ENCODE measurements at regions not wholly inside any gene's neighbourhood (a gene's known extent, or its start where the extent isn't known, plus 50 kb on each side); places are given as distances from the start of the nearest gene placed in this dataset.

DNA sequence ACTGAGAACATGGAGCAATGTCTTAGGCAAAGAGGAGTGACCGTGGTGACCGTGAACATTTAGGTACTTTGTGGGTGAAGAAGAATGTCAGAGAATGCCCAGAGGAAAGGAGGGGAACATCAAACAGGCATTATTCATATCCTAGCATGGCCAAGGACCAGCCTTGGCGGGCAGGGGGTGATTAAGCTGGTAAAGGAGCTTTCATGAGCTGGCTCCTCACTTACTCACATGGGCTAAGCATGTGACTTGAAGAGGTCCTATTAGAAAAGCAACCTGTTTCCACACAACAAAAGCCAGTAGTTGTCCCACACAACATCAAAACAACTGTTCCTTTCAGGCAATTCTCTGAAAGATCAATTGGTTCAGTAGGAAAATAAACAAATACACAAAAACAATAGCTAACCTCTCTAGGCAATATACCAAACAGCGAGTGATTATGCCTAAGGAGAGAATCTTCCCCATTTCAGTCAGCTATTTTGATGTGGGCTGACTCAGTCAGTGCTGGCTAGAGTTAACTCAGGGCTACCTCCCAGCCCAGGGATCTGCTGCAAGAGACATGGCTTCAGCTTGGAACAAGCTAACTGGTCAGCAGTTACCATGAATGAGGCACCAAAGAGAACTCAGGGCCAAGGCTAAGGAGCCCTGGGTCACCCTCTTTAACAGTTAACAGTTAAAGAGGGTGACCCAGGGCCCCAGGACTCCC, 283.5 kb downstream of the ARHGAP12 start:
- no peak for DNase-seq

GRCh38 chr10:31642281-31642680, 286.4 kb downstream of the ARHGAP12 start:
- DNase-seq = no peak

DNA sequence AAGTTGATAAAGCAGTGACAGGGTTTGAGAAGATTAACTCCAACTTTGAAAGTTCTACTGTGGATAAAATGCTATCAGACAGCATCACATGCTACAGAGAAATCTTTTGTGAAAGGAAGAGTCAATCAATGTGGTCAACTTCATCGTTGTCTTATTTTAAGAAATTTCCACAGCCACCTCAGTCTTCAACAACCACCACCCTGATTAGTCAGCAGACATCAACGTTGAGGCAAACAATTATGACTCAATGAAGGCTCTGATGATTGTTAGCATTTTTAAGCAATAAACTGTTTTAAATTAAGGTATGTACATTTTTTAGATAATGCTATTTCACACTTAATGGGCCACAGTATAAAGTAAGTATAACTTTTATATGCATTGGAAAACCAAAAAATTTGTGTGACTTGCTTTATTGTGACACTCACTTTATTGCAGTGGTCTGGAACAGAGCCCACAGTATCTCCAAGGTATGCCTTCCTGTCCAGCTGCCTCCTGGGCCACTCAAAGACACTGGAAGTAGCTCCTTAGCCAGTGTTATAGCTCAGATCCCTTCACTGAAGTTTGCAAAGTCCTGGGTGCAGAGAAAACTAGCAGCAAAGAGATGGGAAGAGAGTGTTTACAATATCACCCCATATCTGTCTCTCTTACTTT, 293.1 kb downstream of the ARHGAP12 start:
- no peak for DNase-seq

- no peak for DNase-seq
These were observed 293.6 kb downstream of the ARHGAP12 start for GRCh38 chr10:31635009-31635408.

DNA sequence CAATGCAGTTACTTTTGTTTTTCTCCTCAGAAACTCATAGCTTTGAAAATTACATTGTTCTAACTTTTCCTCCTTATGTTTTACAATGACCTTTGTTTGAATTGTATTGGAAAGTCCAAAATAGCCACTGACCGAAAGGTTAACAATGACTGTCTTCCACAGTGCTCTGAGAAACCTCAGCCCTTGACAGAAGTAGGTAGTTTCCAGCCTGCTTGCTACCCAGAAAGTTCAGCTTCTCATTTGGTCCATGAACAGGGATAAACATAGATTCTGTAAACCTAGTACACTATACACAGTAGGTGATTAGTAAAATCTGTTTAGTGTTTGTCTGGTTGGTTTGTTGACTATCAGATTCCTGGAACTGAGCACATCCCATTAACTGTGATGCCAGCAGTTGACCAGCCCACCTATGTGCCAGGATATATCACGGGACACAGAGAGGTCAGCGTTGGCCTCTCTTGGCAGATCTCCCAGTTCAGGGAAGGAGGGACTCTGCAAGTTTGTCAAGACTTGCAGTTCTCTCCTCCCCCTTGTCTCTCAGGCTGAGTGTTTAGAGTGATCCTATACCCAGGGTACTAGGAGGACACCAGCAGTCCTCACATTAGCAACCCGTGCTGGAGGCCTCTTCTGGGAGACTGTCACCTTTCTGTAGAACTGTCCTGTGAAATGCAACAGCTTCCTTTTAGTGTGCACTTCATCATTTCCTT, 297.6 kb downstream of the ARHGAP12 start:
- no peak for DNase-seq

DNA sequence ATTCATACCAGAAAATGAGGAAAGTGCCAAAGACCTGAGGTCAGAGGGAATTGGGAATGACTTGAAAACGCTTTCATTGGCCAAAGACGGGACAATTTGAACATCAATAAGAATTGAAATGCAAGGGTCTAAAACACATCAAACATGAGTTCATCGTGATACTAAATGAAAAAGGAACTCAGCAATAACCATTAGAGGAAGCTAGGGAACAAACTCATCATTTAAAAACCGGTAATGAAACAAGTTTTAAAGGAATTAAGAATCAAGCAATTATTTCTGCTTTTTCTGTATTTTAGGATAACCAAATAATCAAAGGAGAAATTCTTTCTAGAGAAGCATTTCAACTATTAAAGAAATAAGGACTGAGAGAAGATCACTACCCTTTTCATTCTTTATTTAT, 303.1 kb downstream of the ARHGAP12 start:
- DNase-seq = no peak

GRCh38 chr10:31624611-31625010, 304.0 kb downstream of the ARHGAP12 start:
- DNase-seq = no peak

- no peak for DNase-seq
These were observed 304.7 kb downstream of the ARHGAP12 start for GRCh38 chr10:31623947-31624346.

- peak; percentile 63 for DNase-seq
These were observed 304.4 kb downstream of the ZEB1 start for GRCh38 chr10:31623466-31623865.

GRCh38 chr10:31622978-31623377, 304.0 kb downstream of the ZEB1 start:
- DNase-seq = peak; percentile 79

DNA sequence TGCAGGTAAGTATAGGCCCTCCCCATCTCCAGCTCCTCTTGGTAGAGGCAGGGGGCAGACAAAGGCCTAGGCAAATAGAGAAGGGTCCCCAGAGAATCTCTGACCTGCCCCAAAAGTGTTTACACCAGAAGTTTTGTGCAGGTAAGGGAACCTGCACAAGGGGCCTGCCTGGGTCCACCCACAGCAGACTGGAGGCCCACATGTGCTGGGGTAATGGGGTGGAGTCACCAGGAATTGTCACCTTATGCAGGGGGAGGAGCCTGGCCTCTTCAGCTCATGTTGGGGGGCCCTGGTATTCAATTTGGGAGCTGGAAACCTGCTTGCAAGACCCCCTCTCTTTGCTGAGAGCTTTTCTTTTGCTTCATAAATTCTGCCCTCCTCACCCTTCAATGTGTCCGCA, 302.7 kb downstream of the ZEB1 start:
- no peak for DNase-seq

- DNase-seq = peak; percentile 89
These were observed 301.5 kb downstream of the ZEB1 start for GRCh38 chr10:31620226-31621151.

GRCh38 chr10:31619531-31620061, 300.6 kb downstream of the ZEB1 start:
- DNase-seq = peak; percentile 74

- peak; percentile 72 for DNase-seq
These were observed 299.7 kb downstream of the ZEB1 start for GRCh38 chr10:31618541-31619291.

DNA sequence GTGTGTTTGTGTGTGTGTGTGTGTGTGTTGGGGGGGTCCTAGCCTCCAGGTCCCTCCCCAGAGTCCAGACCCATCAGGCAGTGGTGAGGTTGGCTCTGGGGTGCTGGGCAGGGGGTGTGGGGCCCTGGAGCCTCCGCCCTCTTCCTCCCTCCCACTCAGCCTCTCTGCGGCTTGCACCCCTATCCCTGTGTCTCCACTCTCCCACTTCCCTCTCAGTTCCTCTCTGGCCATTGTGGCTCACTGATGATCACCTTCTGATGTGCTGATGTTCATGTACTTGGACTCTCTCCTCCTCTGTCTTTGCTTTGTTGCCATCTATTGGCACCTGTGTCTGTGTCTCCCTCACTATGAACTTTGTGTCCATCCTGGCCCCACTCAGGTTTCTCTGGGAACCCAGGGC, 298.7 kb downstream of the ZEB1 start:
- DNase-seq = no peak

GRCh38 chr10:31617133-31617532, 298.1 kb downstream of the ZEB1 start:
- DNase-seq = no peak

- DNase-seq = no peak
These were observed 296.1 kb downstream of the ZEB1 start for GRCh38 chr10:31615129-31615528.

- no peak for DNase-seq
These were observed 295.6 kb downstream of the ZEB1 start for GRCh38 chr10:31614611-31615010.

GRCh38 chr10:31612082-31612481, 293.1 kb downstream of the ZEB1 start:
- no peak for DNase-seq

- no peak for DNase-seq
These were observed 292.1 kb downstream of the ZEB1 start for GRCh38 chr10:31611161-31611560.

DNA sequence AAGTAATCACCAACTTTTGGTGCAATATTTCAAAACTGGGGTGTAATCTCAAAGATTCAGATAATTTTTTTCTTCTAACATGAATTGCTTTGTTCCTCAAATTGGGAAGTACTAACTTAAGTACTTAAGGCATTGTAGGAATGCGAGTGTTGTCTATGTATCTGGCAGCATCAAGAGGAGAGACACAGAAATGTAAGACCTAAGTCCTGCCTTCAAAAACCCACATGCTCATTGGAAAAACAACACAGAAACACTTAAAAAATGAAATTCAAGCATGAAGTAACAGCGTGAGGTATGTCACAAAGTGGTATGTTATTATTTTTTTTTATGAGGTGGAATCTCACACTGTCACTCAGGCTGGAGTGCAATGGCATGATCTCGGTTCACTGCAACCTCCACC, 288.5 kb downstream of the ZEB1 start:
- DNase-seq = no peak

All from muscle of arm (tissue), 1 donor.